Astrocyte of the spinal cord (primary cell): ENCODE measurements at regions not wholly inside any gene's neighbourhood (a gene's known extent, or its start where the extent isn't known, plus 50 kb on each side); places are given as distances from the start of the nearest gene placed in this dataset.
A peak's percentile ranks its signal among the peaks of the same experiment; 100 is the strongest.

Experiments
- DNase-seq: peaks from one replicate; pipeline ENCODE4 v3.0.0; 2011; ENCODE audit warnings: low read depth, low spot score
- H3K4me3 ChIP-seq: 2 replicates; pipeline ENCODE4 v1.5.1; 2011; ENCODE audit warnings: low read depth, mild to moderate bottlenecking, low read length, moderate library complexity
- in situ Hi-C: cut with HindIII; loops from 2 replicates; pipeline ENCODE4 v1.10.0; 2017; ENCODE audit warnings: low sequenced_read_pairs
- TF ChIP-seq, protein P1 (sequence below): IDR thresholded peaks from 2 replicates; pipeline ENCODE4 v1.5.1; 2012; ENCODE audit warnings: low read depth, mild to moderate bottlenecking, low read length, inconsistent platforms

DNA sequence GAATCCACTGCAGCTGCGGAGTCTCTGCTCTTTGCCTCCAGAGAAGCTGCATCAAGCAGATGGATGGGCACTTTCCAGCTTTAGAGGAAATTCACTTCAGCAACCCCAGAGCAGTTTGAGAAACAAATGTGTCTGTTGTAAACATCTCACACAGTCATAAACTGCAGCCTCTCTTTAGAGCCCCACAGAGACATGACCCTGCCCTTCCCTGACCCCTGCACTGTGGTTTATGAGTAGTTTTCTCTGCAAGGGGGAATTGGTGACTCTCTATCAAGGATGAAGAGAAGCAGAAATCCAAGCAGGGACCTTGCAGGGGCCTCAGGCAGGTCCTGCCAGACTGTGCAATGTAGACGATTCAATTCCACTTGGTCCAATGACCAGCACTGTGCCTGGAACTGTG lies 160.2 kb downstream of the SH2D4B start:
- DNase-seq = no peak
- in situ Hi-C loops = no loop called here
- TF ChIP-seq, protein P1, sequence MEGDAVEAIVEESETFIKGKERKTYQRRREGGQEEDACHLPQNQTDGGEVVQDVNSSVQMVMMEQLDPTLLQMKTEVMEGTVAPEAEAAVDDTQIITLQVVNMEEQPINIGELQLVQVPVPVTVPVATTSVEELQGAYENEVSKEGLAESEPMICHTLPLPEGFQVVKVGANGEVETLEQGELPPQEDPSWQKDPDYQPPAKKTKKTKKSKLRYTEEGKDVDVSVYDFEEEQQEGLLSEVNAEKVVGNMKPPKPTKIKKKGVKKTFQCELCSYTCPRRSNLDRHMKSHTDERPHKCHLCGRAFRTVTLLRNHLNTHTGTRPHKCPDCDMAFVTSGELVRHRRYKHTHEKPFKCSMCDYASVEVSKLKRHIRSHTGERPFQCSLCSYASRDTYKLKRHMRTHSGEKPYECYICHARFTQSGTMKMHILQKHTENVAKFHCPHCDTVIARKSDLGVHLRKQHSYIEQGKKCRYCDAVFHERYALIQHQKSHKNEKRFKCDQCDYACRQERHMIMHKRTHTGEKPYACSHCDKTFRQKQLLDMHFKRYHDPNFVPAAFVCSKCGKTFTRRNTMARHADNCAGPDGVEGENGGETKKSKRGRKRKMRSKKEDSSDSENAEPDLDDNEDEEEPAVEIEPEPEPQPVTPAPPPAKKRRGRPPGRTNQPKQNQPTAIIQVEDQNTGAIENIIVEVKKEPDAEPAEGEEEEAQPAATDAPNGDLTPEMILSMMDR = no peak

DNA sequence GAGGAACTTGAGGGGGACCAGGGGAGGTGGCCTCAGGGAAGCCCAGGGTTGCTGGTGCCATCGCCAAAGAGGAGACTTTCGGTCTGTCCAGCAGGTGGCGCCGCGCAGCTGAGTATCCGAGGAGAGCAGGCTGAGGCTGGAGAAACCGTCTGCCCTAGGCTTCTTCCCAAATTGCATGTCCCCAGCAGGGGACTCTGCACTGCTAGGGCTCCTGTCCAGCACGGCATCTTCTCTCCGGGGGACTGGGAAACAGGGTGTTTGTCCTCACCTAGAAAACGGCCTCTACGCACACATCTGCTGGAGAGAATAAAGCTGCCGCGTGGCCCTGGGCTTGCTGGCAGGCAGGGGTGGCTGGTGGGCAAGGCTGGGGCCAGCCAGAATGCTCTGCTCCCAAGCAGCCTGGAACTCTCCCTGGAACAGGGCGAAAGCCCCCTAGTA lies 161.9 kb downstream of the SH2D4B start:
- no peak overlapping the region for H3K4me3 ChIP-seq
- in situ Hi-C loops = no loop called here
- TF ChIP-seq, protein P1 = peak; percentile 91
- DNase-seq = peak; percentile 53

More for the DNA sequence above, 160.2 kb downstream of the SH2D4B start:
- no peak overlapping the region for H3K4me3 ChIP-seq

DNA sequence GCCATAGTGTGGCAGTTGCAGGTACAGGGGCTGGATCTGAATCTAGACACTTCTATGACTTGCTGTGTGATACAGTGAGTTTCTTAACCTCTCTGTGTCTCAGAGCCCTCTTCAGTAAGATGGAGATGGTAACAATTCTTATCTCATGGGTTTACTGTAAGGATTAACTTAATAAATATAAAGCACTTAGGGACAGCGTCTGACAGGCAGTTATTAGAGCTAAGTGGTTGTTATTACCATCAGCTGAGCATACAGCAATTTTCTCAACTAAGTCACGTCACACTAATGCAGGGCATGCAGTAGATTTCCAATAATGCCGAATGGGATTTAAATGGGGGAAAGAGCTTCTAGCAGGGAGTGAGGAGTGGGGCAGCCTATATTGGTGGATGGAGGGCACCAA lies 162.6 kb downstream of the SH2D4B start:
- TF ChIP-seq, protein P1 = no peak
- in situ Hi-C loops = no loop called here
- no peak overlapping the region for H3K4me3 ChIP-seq
- DNase-seq = no peak

DNA sequence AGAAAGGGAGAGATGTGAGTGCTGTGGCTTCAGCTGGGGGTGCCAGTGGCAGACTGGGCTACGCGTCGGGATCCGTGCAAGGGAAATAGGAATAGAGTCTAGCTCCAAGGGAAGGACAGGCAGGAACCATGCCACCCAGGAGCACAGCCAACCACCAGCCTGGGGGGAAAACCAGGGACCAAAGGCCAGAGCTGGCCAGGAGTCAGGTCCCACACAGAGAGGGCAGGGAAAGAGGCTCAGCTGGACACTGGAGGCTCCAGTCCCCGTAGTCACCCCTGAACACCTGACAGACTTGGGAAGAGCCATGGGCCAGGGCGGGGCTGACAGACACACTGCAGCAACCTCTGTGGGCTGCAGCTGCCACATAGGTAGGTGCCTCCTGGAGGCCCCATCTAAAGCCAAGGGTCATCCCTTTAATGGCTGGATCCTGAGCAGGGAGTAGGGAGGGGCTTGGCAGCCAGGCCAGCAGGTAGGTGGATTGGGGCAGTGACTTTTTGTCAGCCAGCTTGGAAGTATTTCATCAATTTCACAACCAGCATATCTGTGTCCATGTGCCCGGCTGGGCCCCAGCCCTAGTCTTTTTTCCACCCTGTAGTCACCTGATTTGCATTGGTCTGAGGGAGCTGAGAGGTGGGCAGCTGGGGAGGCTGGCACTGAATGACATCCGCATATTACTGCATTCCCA lies 163.2 kb downstream of the SH2D4B start:
- in situ Hi-C loops = no loop called here
- no peak for DNase-seq
- TF ChIP-seq, protein P1 = no peak
- no peak overlapping the region for H3K4me3 ChIP-seq

DNA sequence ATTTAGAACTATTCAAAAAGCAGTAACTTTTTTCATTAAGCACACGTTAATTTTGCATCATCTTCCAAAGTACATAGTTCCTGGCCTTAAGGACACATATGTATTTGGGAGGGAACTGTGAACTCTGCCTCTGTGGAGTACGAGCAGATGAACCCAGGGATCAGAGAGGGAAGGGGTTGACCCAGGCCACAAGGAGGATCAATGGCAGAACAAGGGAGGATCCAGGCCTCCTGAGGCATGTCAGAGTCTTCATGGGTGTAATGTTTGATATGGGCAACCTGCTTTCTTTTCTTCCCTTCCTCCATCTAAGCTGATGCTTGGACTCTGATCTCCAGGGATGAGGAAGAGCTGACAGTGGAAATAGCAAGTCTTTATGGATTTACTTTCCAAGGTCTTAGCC lies 164.0 kb downstream of the SH2D4B start:
- no peak overlapping the region for H3K4me3 ChIP-seq
- TF ChIP-seq, protein P1 = no peak
- DNase-seq = no peak
- in situ Hi-C loops = no loop called here

DNA sequence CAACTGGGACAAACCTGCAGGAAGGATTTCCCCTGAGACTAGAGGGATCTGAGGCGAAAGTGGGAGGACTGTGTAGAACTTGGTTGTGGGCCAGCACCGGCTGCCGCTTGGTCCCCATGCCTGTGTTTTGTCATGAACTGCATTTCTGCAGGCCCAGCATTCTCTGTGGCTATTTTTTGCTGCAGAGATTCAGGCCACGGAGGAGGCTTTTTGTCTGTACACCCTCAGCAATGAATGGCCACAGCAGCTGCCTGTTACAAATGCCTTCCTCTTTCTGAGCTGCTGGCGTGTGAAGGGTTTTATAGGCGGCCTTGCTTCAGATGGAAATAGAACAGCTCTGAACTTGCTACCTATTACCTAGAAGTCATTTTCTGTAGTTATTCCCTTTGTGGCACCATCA lies 164.4 kb downstream of the SH2D4B start:
- DNase-seq = no peak
- TF ChIP-seq, protein P1 = no peak
- in situ Hi-C loops = no loop called here
- no peak overlapping the region for H3K4me3 ChIP-seq
